Effector memory CD4-positive, alpha-beta T cell (primary cell): ENCODE measurements at regions not wholly inside any gene's neighbourhood (a gene's known extent, or its start where the extent isn't known, plus 50 kb on each side); places are given as distances from the start of the nearest gene placed in this dataset.

Experiments
- DNase-seq, 3 donors: peaks; one replicate each; pipeline ENCODE4 v3.0.0-alpha.2; 2020
- H3K27ac ChIP-seq: 2 replicates; pipeline ENCODE4 v1.7.0; 2013; ENCODE audit warnings: mild to moderate bottlenecking, low read length, moderate library complexity; ENCODE audit not compliant: insufficient read depth, poor library complexity, severe bottlenecking
- H3K27me3 ChIP-seq: replicated peaks from 2 replicates; pipeline ENCODE4 v1.7.0; 2013; ENCODE audit warnings: mild to moderate bottlenecking, low read length; ENCODE audit not compliant: insufficient read depth, control insufficient read depth, poor library complexity, severe bottlenecking
- H3K36me3 ChIP-seq: 2 replicates; pipeline ENCODE4 v1.7.0; 2013; ENCODE audit warnings: mild to moderate bottlenecking, low read length, moderate library complexity; ENCODE audit not compliant: control insufficient read depth, insufficient read depth
- H3K4me1 ChIP-seq: 2 replicates; pipeline ENCODE4 v1.7.0; 2013; ENCODE audit warnings: low read length, mild to moderate bottlenecking; ENCODE audit not compliant: control insufficient read depth, insufficient read depth, poor library complexity, severe bottlenecking
- H3K4me3 ChIP-seq: 2 replicates; pipeline ENCODE4 v1.7.0; 2013; ENCODE audit warnings: low read length, low read depth, mild to moderate bottlenecking; ENCODE audit not compliant: insufficient read depth, poor library complexity, severe bottlenecking
- H3K9me3 ChIP-seq: 2 replicates; pipeline ENCODE4 v1.7.0; 2013; ENCODE audit warnings: mild to moderate bottlenecking, low read length, moderate library complexity; ENCODE audit not compliant: control insufficient read depth

DNA sequence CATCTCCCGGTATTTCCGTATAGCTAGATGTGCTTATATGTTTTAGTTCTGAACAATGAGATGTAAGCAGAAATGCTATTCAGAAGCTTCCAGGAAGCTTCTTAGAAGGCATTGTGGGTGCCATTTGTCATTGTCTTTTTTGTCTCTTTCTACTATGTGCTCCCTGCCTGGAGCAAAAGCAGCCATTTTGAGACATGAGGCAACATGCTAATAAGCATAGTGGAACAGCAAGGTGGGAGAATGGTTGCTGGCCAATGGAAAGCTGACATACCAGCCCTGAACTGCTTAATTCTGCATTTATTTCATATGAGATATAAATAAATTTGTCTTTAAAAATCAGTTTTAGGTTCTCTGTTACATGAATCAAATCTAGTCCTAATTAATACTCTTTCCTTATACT is 299.7 kb downstream of the LMO7 start:
- Histone ChIP-seq H3K9me3 (no peaks in the 10 kb centered on the region), H3K4me3 (no peak overlapping the region), H3K27ac (no peak overlapping the region), H3K27me3 (no peaks in the 10 kb centered on the region), H3K36me3 (no peaks in the 10 kb centered on the region), H3K4me1 (no peaks in the 10 kb centered on the region)
- DNase-seq, result no peak

DNA sequence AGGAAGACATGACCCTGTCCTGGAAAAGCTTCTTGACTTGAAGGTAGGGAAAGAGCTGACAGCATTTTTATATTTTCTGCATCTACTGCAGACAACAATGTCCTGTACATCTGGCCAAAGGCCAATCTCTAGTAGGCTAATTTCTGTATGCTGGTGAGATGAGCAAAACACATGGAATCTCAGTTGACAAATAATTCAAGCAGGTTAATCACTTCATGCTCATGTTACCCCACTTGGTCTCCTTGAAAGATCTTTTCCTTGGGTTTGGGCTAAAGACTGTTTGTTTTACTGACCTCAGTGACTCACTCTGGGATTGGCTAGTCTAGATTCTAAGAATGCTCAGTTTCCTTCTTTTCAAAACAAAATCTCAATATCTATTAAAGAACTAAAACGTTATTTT is 298.8 kb downstream of the LMO7 start:
- DNase-seq, result no peak
- Histone ChIP-seq H3K9me3 (no peaks in the 10 kb centered on the region), H3K27ac (no peak overlapping the region), H3K4me1 (no peaks in the 10 kb centered on the region), H3K36me3 (no peaks in the 10 kb centered on the region), H3K4me3 (no peak overlapping the region), H3K27me3 (no peaks in the 10 kb centered on the region)

DNA sequence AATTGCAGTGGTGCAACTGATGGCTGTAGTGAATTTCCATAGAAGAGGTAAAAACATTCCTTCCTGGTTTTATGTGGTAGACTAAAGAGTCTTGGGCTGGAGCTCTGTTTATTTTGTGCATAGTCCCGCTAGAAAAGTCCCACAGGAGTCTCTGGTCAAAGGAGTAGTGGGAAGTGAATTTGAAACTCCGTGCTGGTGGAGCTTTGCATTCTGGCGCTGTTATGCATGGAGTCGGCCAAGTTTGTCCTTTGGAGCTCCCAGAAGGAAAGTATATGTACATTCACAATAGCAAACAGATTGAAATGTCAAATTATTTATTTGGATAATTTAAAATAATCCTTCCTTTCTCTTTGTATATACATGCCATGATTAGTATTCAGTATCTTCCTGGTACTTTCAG is 296.5 kb downstream of the LMO7 start:
- DNase-seq, result no peak
- Histone ChIP-seq H3K4me3 (no peak overlapping the region), H3K9me3 (no peaks in the 10 kb centered on the region), H3K27me3 (no peaks in the 10 kb centered on the region), H3K4me1 (no peaks in the 10 kb centered on the region), H3K27ac (no peak overlapping the region), H3K36me3 (no peaks in the 10 kb centered on the region)

DNA sequence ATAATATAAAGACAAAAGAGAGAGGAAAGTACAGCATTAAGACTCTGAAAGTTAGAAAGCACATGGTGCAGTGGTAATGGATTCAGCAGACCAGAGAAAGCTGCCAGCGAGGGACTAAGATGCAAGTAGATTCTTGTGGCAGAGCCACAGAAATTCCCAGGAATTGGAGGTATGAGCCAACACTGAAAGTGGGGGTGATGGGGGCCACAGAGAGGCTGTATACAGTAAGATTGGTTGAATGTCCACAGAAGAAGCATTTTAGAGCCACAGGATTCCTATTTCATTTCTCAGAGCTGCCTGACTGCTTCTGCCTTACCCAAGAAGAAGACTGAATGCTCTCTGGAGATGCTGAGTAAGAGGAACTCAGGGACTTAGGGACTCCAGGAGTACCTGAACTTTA is 295.0 kb downstream of the LMO7 start:
- no peak overlapping the region for H3K27ac ChIP-seq
- H3K4me3 ChIP-seq, result no peak overlapping the region
- no peaks in the 10 kb centered on the region for H3K27me3 ChIP-seq
- H3K36me3 ChIP-seq, result no peaks in the 10 kb centered on the region
- no peaks in the 10 kb centered on the region for H3K9me3 ChIP-seq
- no peaks in the 10 kb centered on the region for H3K4me1 ChIP-seq
- no peak for DNase-seq

DNA sequence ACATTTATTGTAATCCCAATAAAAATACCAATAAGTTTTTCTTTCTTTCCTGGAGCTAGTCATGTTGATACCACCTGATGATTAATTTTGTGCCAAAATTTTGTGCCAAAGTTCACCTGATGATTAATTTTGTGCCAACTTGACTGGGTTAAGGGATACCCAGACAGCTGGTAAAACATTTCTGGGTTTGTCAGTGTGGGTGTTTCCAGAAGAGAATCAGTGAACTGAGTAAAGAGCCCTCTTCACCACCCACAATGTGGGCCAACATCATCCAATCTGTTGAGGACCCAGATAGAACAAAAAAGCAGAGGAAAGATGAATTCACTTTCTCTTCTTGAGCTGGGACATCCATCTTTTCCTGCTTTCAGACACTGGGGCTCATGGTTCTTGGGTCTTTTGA is 292.9 kb downstream of the LMO7 start:
- no peak overlapping the region for H3K27ac ChIP-seq
- H3K4me3 ChIP-seq, result no peak overlapping the region
- no peak for DNase-seq
- H3K9me3 ChIP-seq, result no peaks in the 10 kb centered on the region
- no peaks in the 10 kb centered on the region for H3K36me3 ChIP-seq
- no peaks in the 10 kb centered on the region for H3K4me1 ChIP-seq
- no peaks in the 10 kb centered on the region for H3K27me3 ChIP-seq

DNA sequence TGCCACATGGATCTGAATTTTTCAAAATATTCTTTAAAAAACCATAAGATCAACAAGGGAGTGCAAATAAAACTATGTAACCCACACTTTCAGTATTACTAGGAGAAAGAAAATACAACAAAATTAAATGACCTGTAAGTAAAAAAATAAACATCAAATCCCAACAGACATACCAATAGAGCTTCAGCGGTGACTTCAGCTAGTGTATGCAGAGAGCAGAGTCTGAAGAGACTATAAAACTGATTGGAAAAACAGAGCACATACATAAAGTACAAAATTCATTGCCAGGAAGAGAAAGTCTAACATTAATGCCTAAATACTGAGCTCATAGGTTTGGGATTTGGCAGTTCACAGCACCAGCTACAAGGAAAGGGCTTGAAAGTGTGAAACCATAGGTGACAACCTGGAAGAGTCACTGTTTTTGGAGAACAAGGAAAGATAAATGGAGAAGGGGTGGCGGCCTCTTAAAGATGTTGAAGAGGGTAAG is 291.1 kb downstream of the LMO7 start:
- Histone ChIP-seq H3K9me3 (no peaks in the 10 kb centered on the region), H3K4me3 (no peak overlapping the region), H3K4me1 (no peaks in the 10 kb centered on the region), H3K27ac (no peak overlapping the region), H3K27me3 (no peaks in the 10 kb centered on the region), H3K36me3 (no peaks in the 10 kb centered on the region)
- DNase-seq, result no peak

DNA sequence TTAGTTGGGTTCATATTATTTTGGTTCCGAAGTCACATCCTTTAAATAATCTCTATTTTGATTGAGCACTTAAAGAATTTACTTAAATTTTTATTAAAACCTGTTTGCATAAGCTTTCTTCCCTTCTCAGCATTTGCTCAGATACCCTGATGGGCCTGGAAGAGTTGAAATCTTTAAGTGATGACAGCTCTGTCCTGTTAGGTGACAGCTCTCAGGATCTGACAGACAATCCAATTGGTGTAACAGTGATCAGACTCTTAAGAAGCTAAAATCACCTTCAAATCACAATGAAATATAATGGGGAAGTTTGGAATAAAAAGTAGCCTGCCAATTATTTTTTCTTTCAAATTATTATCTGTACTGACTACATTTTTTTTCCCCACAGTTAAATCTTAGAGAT is 284.4 kb downstream of the LMO7 start:
- no peaks in the 10 kb centered on the region for H3K36me3 ChIP-seq
- H3K4me3 ChIP-seq, result no peak overlapping the region
- H3K27me3 ChIP-seq, result no peaks in the 10 kb centered on the region
- H3K4me1 ChIP-seq, result no peaks in the 10 kb centered on the region
- no peaks in the 10 kb centered on the region for H3K9me3 ChIP-seq
- H3K27ac ChIP-seq, result no peak overlapping the region
- DNase-seq, result no peak

DNA sequence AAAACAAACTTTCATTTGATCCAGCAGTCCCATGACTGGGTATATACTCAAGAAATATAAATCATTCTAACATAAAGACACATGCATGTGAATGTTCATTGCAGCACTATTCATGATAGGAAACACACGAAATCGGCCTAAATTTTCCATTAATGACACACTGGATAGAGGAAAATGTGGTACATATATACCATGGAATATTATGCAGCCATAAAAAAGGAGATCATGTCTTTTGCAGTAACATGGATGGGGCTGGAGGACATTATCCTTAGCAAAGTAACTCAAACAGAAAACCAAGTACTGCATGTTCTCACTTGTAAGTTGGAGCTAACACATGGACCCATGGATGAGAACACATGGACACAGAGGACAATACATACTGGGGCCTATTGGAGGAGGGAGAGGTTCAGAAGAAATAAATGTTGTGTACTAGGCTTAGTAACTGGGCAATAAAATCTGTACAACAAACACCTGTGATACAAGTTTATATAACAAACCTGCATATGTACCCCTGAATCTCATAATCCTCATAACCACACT is 283.6 kb downstream of the LMO7 start:
- Histone ChIP-seq H3K4me3 (no peak overlapping the region), H3K27ac (no peak overlapping the region), H3K27me3 (no peaks in the 10 kb centered on the region), H3K36me3 (no peaks in the 10 kb centered on the region), H3K9me3 (no peaks in the 10 kb centered on the region), H3K4me1 (no peaks in the 10 kb centered on the region)
- DNase-seq, result no peak

DNA sequence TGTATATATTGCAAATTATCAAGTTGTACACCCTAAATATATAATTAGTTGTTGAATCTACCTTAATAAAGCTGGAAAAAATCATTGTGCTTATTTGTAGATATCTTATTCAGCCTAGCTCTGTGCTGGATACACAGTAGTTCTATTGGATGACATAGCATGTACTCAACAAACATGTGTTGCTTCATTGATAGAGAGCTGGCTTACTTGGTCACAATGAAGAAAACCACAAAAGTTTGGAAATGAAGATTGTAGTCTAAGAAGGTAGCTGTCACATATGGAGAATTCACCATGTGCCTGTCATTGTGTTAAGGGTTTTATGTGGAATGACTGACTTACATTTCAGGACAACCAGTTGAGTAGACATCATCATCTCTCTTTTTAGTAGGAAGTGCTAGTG is 278.9 kb downstream of the LMO7 start:
- H3K4me1 ChIP-seq, result no peaks in the 10 kb centered on the region
- H3K36me3 ChIP-seq, result no peaks in the 10 kb centered on the region
- no peaks in the 10 kb centered on the region for H3K27me3 ChIP-seq
- no peak overlapping the region for H3K27ac ChIP-seq
- no peak for DNase-seq
- H3K9me3 ChIP-seq, result no peaks in the 10 kb centered on the region
- no peak overlapping the region for H3K4me3 ChIP-seq

DNA sequence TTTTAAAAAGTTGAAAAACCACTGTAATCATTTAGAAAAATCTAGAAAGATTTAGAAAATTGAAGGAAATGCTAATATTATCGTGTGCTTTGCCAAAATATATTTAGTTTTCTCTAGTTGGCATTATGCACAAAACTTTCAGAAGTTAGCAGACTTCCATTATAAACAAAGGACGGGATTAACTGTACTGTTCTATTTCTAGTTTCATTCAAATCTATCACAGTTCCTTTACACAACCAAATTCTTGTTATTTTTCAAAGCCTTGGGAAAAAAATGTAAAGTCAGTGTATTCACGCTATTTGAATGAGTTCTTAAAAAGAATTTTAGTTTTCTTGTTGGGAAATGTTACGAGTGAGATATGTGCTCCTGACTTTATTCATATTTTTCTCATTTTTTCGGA is 277.8 kb downstream of the LMO7 start:
- Histone ChIP-seq H3K4me3 (no peak overlapping the region), H3K27ac (no peak overlapping the region), H3K4me1 (no peaks in the 10 kb centered on the region), H3K9me3 (no peaks in the 10 kb centered on the region), H3K27me3 (no peaks in the 10 kb centered on the region), H3K36me3 (no peaks in the 10 kb centered on the region)
- DNase-seq, result no peak

DNA sequence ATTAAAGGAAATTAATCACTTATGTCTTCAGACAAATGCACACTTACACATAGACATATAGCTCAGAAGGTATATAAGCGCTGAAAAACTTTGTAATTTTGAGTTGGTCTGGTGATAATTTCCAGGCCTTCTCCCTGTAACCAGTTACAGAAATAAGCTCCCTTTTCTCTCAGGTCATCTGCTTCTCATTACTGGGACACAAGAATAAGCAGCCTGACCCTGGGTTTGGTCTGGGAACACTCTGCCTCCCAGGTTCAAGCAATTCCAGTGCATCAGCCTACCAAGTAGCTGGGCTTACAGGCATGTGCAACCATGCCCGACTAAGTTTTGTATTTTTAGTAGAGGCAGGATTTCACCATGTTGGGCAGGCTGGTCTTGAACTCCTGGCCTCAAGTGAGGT is 274.5 kb downstream of the LMO7 start:
- H3K4me1 ChIP-seq, result no peaks in the 10 kb centered on the region
- no peak for DNase-seq

More for the DNA sequence above, 274.5 kb downstream of the LMO7 start:
- Histone ChIP-seq H3K9me3 (no peaks in the 10 kb centered on the region), H3K27me3 (no peaks in the 10 kb centered on the region), H3K4me3 (no peak overlapping the region), H3K27ac (no peak overlapping the region), H3K36me3 (no peaks in the 10 kb centered on the region)
